Motor neuron (in vitro differentiated cells): ENCODE measurements at regions not wholly inside any gene's neighbourhood (a gene's known extent, or its start where the extent isn't known, plus 50 kb on each side); places are given as distances from the start of the nearest gene placed in this dataset.
A peak's percentile ranks its signal among the peaks of the same experiment; 100 is the strongest.

ENCODE experiments used
- ATAC-seq, 8 experiments: fragments of 200-7000 bp; cut with Tn5 transposase; replicated peaks in 6 of 8; 2 replicates each; pipeline ENCODE4 v1.8.0; 2021; ENCODE audit warnings: mild to moderate bottlenecking in 8 of 8, moderate library complexity in 8 of 8
- H3K27ac ChIP-seq, 2 donors: fragments of 250-450 bp; sonication (Bioruptor Pico); 2 replicates each; pipeline ENCODE4 v1.9.0; 2021; ENCODE audit warnings: antibody characterized with exemption in 2 of 2, mild to moderate bottlenecking in 2 of 2, moderate library complexity in 1 of 2
- H3K4me1 ChIP-seq, 2 donors: fragments of 250-450 bp; sonication (Bioruptor Pico); replicated peaks in 1 of 2; 2 replicates each; pipeline ENCODE4 v1.6.1; 2021; ENCODE audit warnings: antibody characterized with exemption in 2 of 2, mild to moderate bottlenecking in 2 of 2, moderate library complexity in 1 of 2
- H3K4me3 ChIP-seq, 5 donors: fragments of 250-450 bp; sonication (Bioruptor Pico); 2 replicates each; pipeline ENCODE4 v1.9.0; 2021; ENCODE audit warnings: antibody characterized with exemption in 5 of 5, mild to moderate bottlenecking in 5 of 5, moderate library complexity in 4 of 5
- WGBS, 10 experiments: fragments of 450-650 bp; shearing (Covaris generic); methylation state at CpG; one replicate each; pipeline ENCODE4 v1.0.0; 2022; 5-methylcytosine and 5-hydroxymethylcytosine counted together
- in situ Hi-C, 9 experiments: fragments of 400-800 bp; cut with MboI; loops; one replicate each; pipeline ENCODE4 v1.15.0; 2021; ENCODE audit warnings: low sequenced_read_pairs in 9 of 9, low pct_unique_long_range_greater_than_20kb in 2 of 9; ENCODE audit not compliant: unreplicated experiment in 9 of 9

- Histone ChIP-seq H3K4me1 (peaks cover 9 to 27% of the 10 kb centered on the region in 2 donors), H3K4me3 (no peak overlapping the region), H3K27ac (no peak overlapping the region)
- ATAC-seq, result no peak
- WGBS, 10 experiments, result 83 to 100% (median 93%) methylated on average over 1 to 4 of the region's 4 CpGs
- in situ Hi-C loops, result no loop called here
These were observed 316.0 kb upstream of the CBLB start for GRCh38 chr3:106184540-106185457.

DNA sequence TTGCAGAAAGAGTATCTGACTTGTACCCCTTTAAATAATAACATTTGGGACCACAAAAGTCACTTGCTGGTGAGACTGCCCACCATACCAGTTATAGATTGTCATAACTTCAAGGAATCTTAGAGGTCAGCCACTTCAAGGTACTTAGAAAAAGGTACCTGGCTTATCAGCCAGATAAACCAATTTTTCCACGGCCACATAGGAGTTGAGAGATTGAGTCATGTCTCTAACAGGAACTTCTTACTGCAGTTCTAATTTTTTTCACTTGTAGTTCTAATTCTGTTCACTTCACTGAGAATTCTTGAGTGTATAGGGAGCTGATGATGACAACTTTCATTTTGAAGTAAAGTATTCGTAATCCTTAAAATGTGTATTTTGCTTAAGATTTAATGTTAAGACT lies 317.1 kb upstream of the CBLB start:
- WGBS, 10 experiments, result 89 to 100% (median 100%) methylated on average over 1 to 2 of the region's 2 CpGs; no CpG with 5 or more reads in 1 of the 10 experiments
- ATAC-seq, result no peak
- in situ Hi-C loops, result no loop called here
- no peak overlapping the region for H3K27ac ChIP-seq
- H3K4me1 ChIP-seq, result peaks cover 9 to 27% of the 10 kb centered on the region in 2 donors
- H3K4me3 ChIP-seq, result no peak overlapping the region

GRCh38 chr3:106190296-106190695 lies 321.5 kb upstream of the CBLB start:
- no peak overlapping the region for H3K27ac ChIP-seq
- H3K4me1 ChIP-seq, result peaks cover 0 to 5% of the 10 kb centered on the region in 2 donors
- in situ Hi-C loops, result no loop called here
- WGBS, 10 experiments, result 0 to 100% (median 80%) methylated on average over 1 to 2 of the region's 2 CpGs; no CpG with 5 or more reads in 3 of the 10 experiments
- H3K4me3 ChIP-seq, result no peak overlapping the region
- ATAC-seq, result no peak

- ATAC-seq, result no peak
- in situ Hi-C loops, result no loop called here
- no peak overlapping the region for H3K27ac ChIP-seq
- 50 to 100% (median 100%) methylated on average over 1 of the region's 1 CpG; no CpG with 5 or more reads in 1 of the 10 experiments for WGBS, 10 experiments
- peaks cover 0 to 5% of the 10 kb centered on the region in 2 donors for H3K4me1 ChIP-seq
- no peak overlapping the region for H3K4me3 ChIP-seq
These were observed 322.4 kb upstream of the CBLB start for GRCh38 chr3:106191211-106191610.

DNA sequence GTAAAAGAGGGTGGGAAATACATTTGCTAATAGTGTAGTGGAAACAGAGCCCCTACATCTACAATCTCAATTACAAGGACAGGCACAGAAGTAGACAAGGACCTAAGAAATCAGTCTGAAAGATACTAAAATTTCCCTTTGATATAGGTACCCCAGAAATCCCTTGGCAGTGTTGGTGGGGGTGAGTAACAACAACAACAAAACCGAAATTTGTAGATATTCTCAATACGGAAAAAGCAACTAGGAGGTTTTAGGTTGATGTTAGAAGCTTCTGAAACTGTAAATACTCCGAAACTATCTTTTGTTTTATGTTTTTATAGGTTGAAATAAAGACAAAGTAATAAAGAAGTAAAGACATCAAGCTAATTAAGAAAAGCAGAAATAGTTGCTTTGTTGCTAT lies 323.1 kb upstream of the CBLB start:
- in situ Hi-C loops, result no loop called here
- no peak overlapping the region for H3K4me3 ChIP-seq
- ATAC-seq, result no peak
- no peak overlapping the region for H3K27ac ChIP-seq
- 68 to 100% (median 78%) methylated on average over 1 to 3 of the region's 3 CpGs; no CpG with 5 or more reads in 1 of the 10 experiments for WGBS, 10 experiments
- H3K4me1 ChIP-seq, result peaks cover 0 to 5% of the 10 kb centered on the region in 2 donors

DNA sequence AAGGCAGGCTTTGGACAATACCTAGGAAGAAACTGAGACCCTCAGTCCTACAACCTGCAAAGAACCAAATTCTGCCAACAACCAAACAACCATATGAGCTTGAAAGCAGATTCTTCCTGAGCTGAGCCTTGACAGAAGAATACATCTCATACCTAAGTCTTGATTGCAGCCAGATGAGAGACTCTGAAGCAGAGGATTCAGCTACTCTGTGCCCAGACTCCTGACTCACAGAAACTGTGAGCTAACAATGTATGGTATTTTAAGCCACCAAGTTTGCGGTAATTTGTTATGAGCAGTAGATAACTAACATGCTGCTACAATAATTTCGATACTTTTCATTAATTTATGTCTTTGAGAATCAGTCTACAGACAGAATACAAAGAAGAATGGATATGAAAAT lies 325.1 kb upstream of the CBLB start:
- no peak overlapping the region for H3K4me3 ChIP-seq
- in situ Hi-C loops, result no loop called here
- H3K27ac ChIP-seq, result no peak overlapping the region
- ATAC-seq, result no peak
- H3K4me1 ChIP-seq, result peaks cover 0 to 4% of the 10 kb centered on the region in 2 donors
- 36 to 100% (median 63%) methylated on average over 1 to 2 of the region's 2 CpGs; no CpG with 5 or more reads in 2 of the 10 experiments for WGBS, 10 experiments

GRCh38 chr3:106194726-106195125 lies 325.9 kb upstream of the CBLB start:
- in situ Hi-C loops, result no loop called here
- Histone ChIP-seq H3K4me3 (no peak overlapping the region), H3K4me1 (no peaks in the 10 kb centered on the region), H3K27ac (no peak overlapping the region)
- WGBS, 10 experiments, result 43 to 100% (median 97%) methylated on average over 1 of the region's 1 CpG
- ATAC-seq, result no peak

DNA sequence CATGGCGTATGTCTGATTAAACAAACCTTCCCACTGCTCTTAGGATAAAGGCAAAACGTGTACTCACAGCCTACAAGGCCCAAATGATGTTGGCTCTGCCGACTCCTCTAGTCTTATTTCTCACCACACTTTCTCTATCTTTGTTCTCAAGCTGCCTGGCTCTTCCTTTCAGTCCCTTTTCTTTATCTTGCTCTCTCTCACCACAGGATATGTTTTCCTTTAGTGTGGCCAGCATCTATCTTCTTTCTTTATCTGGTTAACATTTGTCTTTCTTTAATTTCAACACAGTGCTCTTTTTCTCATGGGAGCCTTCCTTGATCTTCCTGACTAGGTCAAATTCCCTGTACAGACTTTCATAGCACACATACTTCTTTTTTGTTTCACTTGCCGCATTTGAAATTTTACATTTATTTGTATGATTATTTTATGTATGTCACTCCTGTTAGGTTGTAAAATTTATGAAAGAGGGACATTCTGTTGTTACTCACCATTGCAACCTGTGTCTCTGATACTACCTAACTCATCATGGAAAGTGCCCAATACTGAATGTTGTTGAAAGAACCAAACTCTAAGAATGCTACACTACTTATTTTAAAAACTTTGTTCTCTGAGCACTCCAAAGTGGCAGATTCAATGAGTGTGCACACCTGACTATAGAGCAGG lies 328.9 kb upstream of the CBLB start:
- ATAC-seq, result no peak
- 20 to 90% (median 74%) methylated on average over 1 to 4 of the region's 4 CpGs for WGBS, 10 experiments
- in situ Hi-C loops, result no loop called here
- Histone ChIP-seq H3K27ac (no peak overlapping the region), H3K4me3 (no peak overlapping the region), H3K4me1 (no peaks in the 10 kb centered on the region)

- Histone ChIP-seq H3K27ac (no peak overlapping the region), H3K4me3 (no peak overlapping the region), H3K4me1 (no peaks in the 10 kb centered on the region)
- WGBS, 10 experiments, result 60 to 100% (median 94%) methylated on average over 2 to 5 of the region's 5 CpGs; no CpG with 5 or more reads in 1 of the 10 experiments
- no peak for ATAC-seq
- in situ Hi-C loops, result loop anchor here in 1 of 9 experiments (25.0 kb wide), 1 partner anchor 517 kb away; no protein-coding TSS in a partner anchor
These were observed 335.5 kb upstream of the CBLB start for GRCh38 chr3:106204160-106204868.

DNA sequence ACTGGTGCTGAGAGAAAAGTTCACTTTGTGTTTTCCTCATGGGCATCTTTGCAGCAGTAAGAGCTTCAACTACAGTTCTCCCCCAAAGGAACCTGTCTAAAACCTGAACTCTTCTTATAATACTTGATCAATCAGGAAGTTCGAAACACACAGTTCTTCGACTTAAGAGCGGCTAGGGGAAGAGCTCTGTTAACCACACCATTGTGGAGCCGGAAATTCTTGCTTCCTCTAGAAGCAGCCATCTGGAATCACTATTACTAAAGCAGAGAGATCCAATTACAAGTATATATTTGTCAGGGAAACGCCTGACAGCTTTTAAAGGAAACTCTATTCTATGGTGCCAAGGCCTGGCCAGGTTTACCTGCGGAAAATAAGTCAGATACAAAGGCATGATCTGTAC lies 337.3 kb upstream of the CBLB start:
- peak in 3 of 8 experiments; percentile 29 to 61 (median 59) for ATAC-seq

DNA sequence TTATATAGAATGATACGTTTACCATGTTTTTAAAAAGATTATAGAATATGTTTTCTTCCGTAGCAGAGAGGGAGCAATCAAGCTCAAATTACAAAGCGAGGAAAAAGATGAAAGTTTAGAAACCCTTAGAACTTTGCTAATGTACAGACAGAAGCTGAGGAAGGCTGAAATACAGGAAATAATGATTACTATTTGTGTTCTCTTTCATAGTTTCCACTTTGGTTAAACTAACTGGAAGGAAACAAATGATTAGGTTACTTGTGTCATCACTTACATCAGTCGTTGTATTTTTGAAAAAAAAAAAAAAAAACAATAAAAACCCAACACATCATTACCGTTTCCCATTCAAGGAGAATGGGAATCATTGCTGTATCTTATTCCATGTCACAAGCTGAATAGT lies 337.8 kb upstream of the CBLB start:
- in situ Hi-C loops, result loop anchor here in 1 of 9 experiments (25.0 kb wide), 1 partner anchor 519 kb away; no protein-coding TSS in a partner anchor
- H3K4me3 ChIP-seq, result no peak overlapping the region
- ATAC-seq, result no peak

More for the DNA sequence above, 337.3 kb upstream of the CBLB start:
- Histone ChIP-seq H3K4me3 (no peak overlapping the region), H3K4me1 (no peaks in the 10 kb centered on the region), H3K27ac (no peak overlapping the region)
- in situ Hi-C loops, result loop anchor here in 1 of 9 experiments (25.0 kb wide), 1 partner anchor 519 kb away; no protein-coding TSS in a partner anchor
- 22 to 88% (median 53%) methylated on average over 1 to 6 of the region's 6 CpGs for WGBS, 10 experiments

GRCh38 chr3:106208251-106208650 lies 339.4 kb upstream of the CBLB start:
- Histone ChIP-seq H3K4me3 (no peak overlapping the region), H3K27ac (no peak overlapping the region), H3K4me1 (no peaks in the 10 kb centered on the region)
- in situ Hi-C loops, result loop anchor here in 1 of 9 experiments (25.0 kb wide), 1 partner anchor 521 kb away; no protein-coding TSS in a partner anchor
- 40 to 92% (median 73%) methylated on average over 3 to 4 of the region's 4 CpGs for WGBS, 10 experiments
- ATAC-seq, result no peak

More for the DNA sequence above, 337.8 kb upstream of the CBLB start:
- H3K27ac ChIP-seq, result no peak overlapping the region
- WGBS, 10 experiments, result 29 to 100% (median 86%) methylated on average over 2 to 5 of the region's 5 CpGs
- no peaks in the 10 kb centered on the region for H3K4me1 ChIP-seq
